IMR-90 (cell line): ENCODE measurements at regions not wholly inside any gene's neighbourhood (a gene's known extent, or its start where the extent isn't known, plus 50 kb on each side); places are given as distances from the start of the nearest gene placed in this dataset.

ENCODE experiments used
- ATAC-seq: fragments of 200-7000 bp; cut with Tn5 transposase; 2 replicates; pipeline ENCODE4 v1.9.1; 2020; ENCODE audit warnings: low read depth, mild to moderate bottlenecking, moderate library complexity
- BruUV-seq: library from RNA; stranded (reverse); fragments of 400-500 nt; replicated peaks from 2 replicates; lab custom pipeline; 2021; lab: Mats Ljungman, UMichigan
- CTCF ChIA-PET: fragments of 300-600 bp; formaldehyde crosslinking; extraction: SDS; loops from one replicate; lab custom pipeline; 2021; ENCODE audit warnings: antibody characterized with exemption; lab: Yijun Ruan, JAX
- POLR2A ChIA-PET: fragments of 300-600 bp; sonication (Branson Sonifier 250); formaldehyde crosslinking; loops from one replicate; lab custom pipeline; 2022; ENCODE audit warnings: antibody characterized with exemption; ENCODE audit not compliant: unreplicated experiment; lab: Charles Lee
- DNase-seq: peaks from one replicate; pipeline ENCODE4 v3.0.0; 2013
- H2AFZ ChIP-seq: replicated peaks from 2 replicates; pipeline ENCODE3; 2013; ENCODE audit warnings: low read length, mild to moderate bottlenecking; ENCODE audit not compliant: poor library complexity
- H2AK5ac ChIP-seq: 2 replicates; pipeline ENCODE4 v1.6.1; 2013; ENCODE audit warnings: low read depth, low read length, inconsistent platforms
- H2AK9ac ChIP-seq: replicated peaks from 2 replicates; pipeline ENCODE3; 2013; ENCODE audit warnings: mild to moderate bottlenecking, low read depth, low read length, moderate library complexity; ENCODE audit not compliant: poor library complexity
- H2BK120ac ChIP-seq: 2 replicates; pipeline ENCODE4 v1.6.1; 2013; ENCODE audit warnings: low read depth, low read length, inconsistent platforms
- H2BK15ac ChIP-seq: 3 replicates; pipeline ENCODE4 v1.6.1; 2013; ENCODE audit warnings: low read depth, low read length, inconsistent platforms
- H2BK20ac ChIP-seq: 2 replicates; pipeline ENCODE4 v1.6.1; 2013; ENCODE audit warnings: low read depth, mild to moderate bottlenecking, inconsistent platforms, low read length, moderate library complexity
- H2BK5ac ChIP-seq: 2 replicates; pipeline ENCODE4 v1.6.1; 2013; ENCODE audit warnings: mild to moderate bottlenecking, low read depth, low read length, inconsistent platforms; ENCODE audit not compliant: poor library complexity, severe bottlenecking
- H3K14ac ChIP-seq: replicated peaks from 2 replicates; pipeline ENCODE4 v1.6.1; 2013; ENCODE audit warnings: low read depth, low read length, inconsistent platforms
- H3K18ac ChIP-seq: 2 replicates; pipeline ENCODE4 v1.6.1; 2013; ENCODE audit warnings: low read depth, low read length, control low read depth
- H3K23ac ChIP-seq: 2 replicates; pipeline ENCODE4 v1.6.1; 2013; ENCODE audit warnings: low read depth, low read length, inconsistent platforms
- H3K27ac ChIP-seq: 2 replicates; pipeline ENCODE4 v1.5.1; 2013; ENCODE audit warnings: mild to moderate bottlenecking, control low read depth, low read length; ENCODE audit not compliant: insufficient read depth
- H3K27me3 ChIP-seq: 2 replicates; pipeline ENCODE4 v1.6.1; 2013; ENCODE audit warnings: low read length; ENCODE audit not compliant: control insufficient read depth, insufficient read depth
- H3K36me3 ChIP-seq: 2 replicates; pipeline ENCODE4 v1.6.1; 2013; ENCODE audit warnings: low read length, mixed read lengths; ENCODE audit not compliant: control insufficient read depth, insufficient read depth
- H3K4ac ChIP-seq: 2 replicates; pipeline ENCODE4 v1.6.1; 2013; ENCODE audit warnings: low read depth, low read length, inconsistent platforms
- H3K4me1 ChIP-seq: 2 replicates; pipeline ENCODE4 v1.6.1; 2013; ENCODE audit warnings: low read length, mixed read lengths; ENCODE audit not compliant: control insufficient read depth, insufficient read depth
- H3K4me2 ChIP-seq: 2 replicates; pipeline ENCODE4 v1.6.1; 2013; ENCODE audit warnings: low read depth, mild to moderate bottlenecking, control low read depth, low read length, moderate library complexity
- H3K4me3 ChIP-seq: 2 replicates; pipeline ENCODE4 v1.5.1; 2013; ENCODE audit warnings: low read depth, mild to moderate bottlenecking, control low read depth, low read length, moderate library complexity; ENCODE audit not compliant: insufficient read depth
- H3K56ac ChIP-seq: 2 replicates; pipeline ENCODE4 v1.6.1; 2013; ENCODE audit warnings: low read length, inconsistent platforms; ENCODE audit not compliant: insufficient read depth; ENCODE audit errors: extremely low read depth
- H3K79me1 ChIP-seq, 2 experiments: 2 replicates each; pipeline ENCODE4 v1.6.1; 2013; ENCODE audit warnings: low read length in 2 of 2, inconsistent platforms in 1 of 2, low read depth in 1 of 2
- H3K9ac ChIP-seq: 2 replicates; pipeline ENCODE4 v1.6.1; 2013; ENCODE audit warnings: low read depth, low read length, control low read depth
- H3K9me1 ChIP-seq: 2 replicates; pipeline ENCODE4 v1.6.1; 2013; ENCODE audit warnings: low read length, inconsistent platforms; ENCODE audit not compliant: insufficient read depth
- H3K9me3 ChIP-seq: 2 replicates; pipeline ENCODE4 v1.6.1; 2013; ENCODE audit warnings: low read length; ENCODE audit not compliant: control insufficient read depth, insufficient read depth
- H4K20me1 ChIP-seq: 2 replicates; pipeline ENCODE4 v1.6.1; 2013; ENCODE audit warnings: low read length, inconsistent platforms; ENCODE audit not compliant: insufficient read depth
- H4K5ac ChIP-seq: 2 replicates; pipeline ENCODE4 v1.6.1; 2013; ENCODE audit warnings: mild to moderate bottlenecking, low read depth, low read length, control low read depth
- H4K8ac ChIP-seq, 2 experiments: 2 replicates each; pipeline ENCODE4 v1.6.1; 2013; ENCODE audit warnings: low read depth in 2 of 2, low read length in 2 of 2, control low read depth in 1 of 2, inconsistent platforms in 1 of 2
- H4K91ac ChIP-seq: 2 replicates; pipeline ENCODE4 v1.6.1; 2013; ENCODE audit warnings: low read depth, low read length, inconsistent platforms; ENCODE audit not compliant: insufficient read depth
- BHLHE40 ChIP-seq: fragments of 150-350 bp; IDR thresholded peaks from 2 replicates; pipeline ENCODE4 v1.6.1; 2016; ENCODE audit warnings: mild to moderate bottlenecking, low read depth, low read length
- CEBPB ChIP-seq: IDR thresholded peaks from 2 replicates; pipeline ENCODE4 v1.6.1; 2012; ENCODE audit warnings: low read depth, low read length, improper control_type of control experiment
- CHD1 ChIP-seq: IDR thresholded peaks from 2 replicates; pipeline ENCODE4 v1.6.1; 2012; ENCODE audit warnings: low read depth, low read length, improper control_type of control experiment
- CTCF ChIP-seq: conservative IDR thresholded peaks from 2 replicates; pipeline ENCODE4 v1.5.1; 2012; ENCODE audit warnings: mild to moderate bottlenecking, low read depth, low read length, improper control_type of control experiment
- FOS ChIP-seq: fragments of 150-350 bp; IDR thresholded peaks from 2 replicates; pipeline ENCODE4 v1.6.1; 2016; ENCODE audit warnings: low read depth, low read length
- MAZ ChIP-seq: IDR thresholded peaks from 2 replicates; pipeline ENCODE4 v1.6.1; 2012; ENCODE audit warnings: low read depth, mild to moderate bottlenecking, low read length, improper control_type of control experiment, moderate library complexity, borderline replicate concordance
- POLR2A ChIP-seq: IDR thresholded peaks from 2 replicates; pipeline ENCODE4 v1.6.1; 2012; ENCODE audit warnings: mild to moderate bottlenecking, low read depth, low read length
- RAD21 ChIP-seq: IDR thresholded peaks from 2 replicates; pipeline ENCODE4 v1.6.1; 2012; ENCODE audit warnings: low read length, improper control_type of control experiment
- RCOR1 ChIP-seq: IDR thresholded peaks from 2 replicates; pipeline ENCODE4 v1.6.1; 2012; ENCODE audit warnings: mild to moderate bottlenecking, low read length, improper control_type of control experiment; ENCODE audit not compliant: insufficient replicate concordance
- RFX5 ChIP-seq: IDR thresholded peaks from 2 replicates; pipeline ENCODE4 v1.8.0; 2012; ENCODE audit warnings: low read depth, mild to moderate bottlenecking, low read length, moderate library complexity
- SMC3 ChIP-seq: fragments of 150-350 bp; IDR thresholded peaks from 2 replicates; pipeline ENCODE4 v1.6.1; 2016; ENCODE audit warnings: low read depth, mild to moderate bottlenecking, antibody characterized with exemption, low read length, moderate library complexity
- USF2 ChIP-seq: fragments of 150-350 bp; IDR thresholded peaks from 2 replicates; pipeline ENCODE4 v1.6.1; 2017; ENCODE audit warnings: mild to moderate bottlenecking, antibody characterized with exemption, low read length, low read depth
- WGBS, 2 experiments: methylation state at CpG; one replicate each; pipeline versions ENCODE4 v1.1.5 to v1.1.7; 2013; ENCODE audit warnings: missing lambda C conversion rate in 2 of 2; ENCODE audit not compliant: insufficient read length in 1 of 2; ENCODE audit errors: extremely low coverage in 2 of 2; 5-methylcytosine and 5-hydroxymethylcytosine counted together
- dilution Hi-C: fragments of 300-500 bp; cut with HindIII; formaldehyde crosslinking; loops from one replicate; pipeline ENCODE4 v1.14.3; 2018; ENCODE audit warnings: low sequenced_read_pairs; ENCODE audit not compliant: unreplicated experiment
- in situ Hi-C: fragments of 300-500 bp; cut with MboI; formaldehyde crosslinking; loops from 3 replicates; pipeline ENCODE4 v1.14.3; 2019; ENCODE audit warnings: low sequenced_read_pairs, inconsistent platforms, mixed read lengths
- intact Hi-C: fragments of 100-400 bp; cut with micrococcal nuclease; formaldehyde crosslinking; loops from 2 replicates; pipeline ENCODE4 v1.10.0; 2022

DNA sequence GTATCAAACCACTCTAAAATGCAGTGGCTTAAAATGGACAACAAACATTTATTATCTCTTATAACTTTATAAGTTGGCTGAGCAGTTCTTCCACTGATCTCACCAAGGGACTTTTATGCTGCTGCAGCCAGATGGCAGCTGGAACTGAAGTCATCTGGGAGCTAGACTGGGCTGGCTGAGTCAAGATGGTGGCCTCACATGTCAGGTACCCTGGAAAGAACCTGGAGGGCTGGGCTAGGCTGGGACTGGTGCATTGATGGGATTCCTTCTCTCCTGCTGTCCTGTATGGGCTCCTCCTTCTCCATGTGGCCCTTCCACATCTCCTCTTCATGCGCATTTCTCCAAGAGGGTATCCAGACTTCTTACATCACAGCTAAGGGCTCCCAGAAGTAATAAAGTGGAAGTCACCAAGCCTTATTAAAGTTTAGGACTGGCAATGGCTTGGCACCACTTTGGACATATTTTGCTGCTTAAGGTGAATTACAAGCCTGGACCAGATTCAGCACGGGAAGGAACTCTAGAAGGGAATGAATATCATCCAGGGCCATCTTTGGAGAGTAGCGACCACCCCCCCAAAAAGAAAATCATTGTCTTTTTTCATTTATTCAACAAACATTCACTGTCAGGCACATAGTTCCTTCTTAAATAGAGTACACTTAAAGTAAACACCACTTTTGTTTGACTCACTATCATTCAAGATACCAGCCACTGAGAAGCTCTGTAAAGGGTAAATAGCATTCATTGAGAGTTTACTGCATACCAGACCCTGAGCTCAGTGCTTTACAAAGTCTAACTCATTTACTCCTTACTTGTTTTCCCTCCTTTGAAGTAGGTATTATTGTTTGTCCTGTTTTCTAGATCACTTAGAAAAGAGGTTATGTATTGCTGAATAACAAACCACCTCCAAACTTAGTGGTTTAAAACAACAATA lies 138.0 kb downstream of the ZFP36L2 start:
- Histone ChIP-seq H2BK20ac (peak overlapping the region; percentile 100), H3K79me1 (peaks cover 0 to 37% of the 10 kb centered on the region in 2 experiments; a peak in 2 of 4 replicates), H3K4me1 (peaks cover 43% of the 10 kb centered on the region), H3K4ac (peak overlapping the region; percentile 99), H3K4me3 (no peak overlapping the region), H2AK9ac (peak overlapping the region; percentile 28), H4K91ac (peak overlapping the region; percentile 98), H3K27me3 (no peaks in the 10 kb centered on the region), H3K9me3 (peaks cover 5% of the 10 kb centered on the region; the same call in 1 of the 2 replicates), H2AFZ (peak overlapping the region; percentile 16), H3K36me3 (no peaks in the 10 kb centered on the region), H3K18ac (peak overlapping the region; percentile 97), H2BK120ac (peak overlapping the region; percentile 100), H3K23ac (peak overlapping the region; percentile 94), H3K9ac (peak overlapping the region; percentile 8; the same call in 1 of the 2 replicates), H3K56ac (peak overlapping the region; percentile 81), H2BK15ac (peak overlapping the region; percentile 99), H4K8ac (peak overlapping the region; percentile 90 to 96), H3K14ac (peak overlapping the region; percentile 98), H4K20me1 (no peaks in the 10 kb centered on the region), H3K9me1 (peaks cover 37% of the 10 kb centered on the region), H2BK5ac (peak overlapping the region; percentile 100), H3K4me2 (peak overlapping the region; percentile 40; the same call in 1 of the 2 replicates), H4K5ac (peak overlapping the region; percentile 94), H2AK5ac (peak overlapping the region; percentile 100), H3K27ac (peak overlapping the region; percentile 99)
- ATAC-seq (peak; percentile 55), DNase-seq (peak; percentile 78)
- intact Hi-C loops = loop anchor here (5.0 kb wide), 1 partner anchor 134 kb away; no protein-coding TSS in a partner anchor
- in situ Hi-C loops = no loop called here
- TF ChIP-seq RAD21 (no peak), BHLHE40 (no peak), RFX5 (no peak), RCOR1 (no peak), USF2 (no peak), CEBPB (no peak), FOS (no peak), CHD1 (no peak), SMC3 (no peak), MAZ (no peak), CTCF (no peak), POLR2A (no peak)
- POLR2A ChIA-PET = interaction anchor here (0.5 to 0.8 kb wide), 2 partner anchors 8 to 65 kb away, joined by 3 to 6 read pairs; no protein-coding TSS in a partner anchor
- dilution Hi-C loops = no loop called here
- WGBS, 2 experiments = no CpG with 5 or more reads among the region's 3 CpGs
- CTCF ChIA-PET = interaction anchor here (0.6 to 1.4 kb wide), 4 partner anchors 18 to 133 kb away, joined by 3 read pairs; no protein-coding TSS in a partner anchor
- no TSS peak for BruUV-seq
